Amygdala (tissue), 56 donors: ENCODE measurements at regions not wholly inside any gene's neighbourhood (a gene's known extent, or its start where the extent isn't known, plus 50 kb on each side); places are given as distances from the start of the nearest gene placed in this dataset.
A peak's percentile ranks its signal among the peaks of the same experiment; 100 is the strongest.

Experiments
- DNase-seq, 56 donors: peaks; one replicate each; lab custom pipeline; 2025; lab: John Stamatoyannopoulos, UW

DNA sequence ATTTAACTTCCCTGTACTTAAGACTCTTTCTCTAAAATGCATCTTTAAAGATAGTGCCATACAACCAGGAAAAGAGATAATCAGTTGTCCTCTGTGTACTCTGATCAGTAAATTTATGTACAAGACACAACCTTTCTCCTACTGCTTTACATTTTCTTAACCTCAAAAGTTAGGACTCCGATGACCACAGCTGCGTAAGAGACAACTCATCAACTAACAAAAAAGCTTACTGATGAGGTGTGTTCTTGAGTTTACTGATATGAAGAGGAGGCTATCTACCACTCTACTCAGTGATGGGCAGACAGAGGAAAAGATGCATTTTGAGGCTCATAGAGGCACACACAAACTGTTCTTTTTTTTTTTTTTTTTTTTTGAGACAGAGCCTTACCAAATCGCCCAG lies 71.4 kb upstream of the HIF1A start:
- DNase-seq = no peak

DNA sequence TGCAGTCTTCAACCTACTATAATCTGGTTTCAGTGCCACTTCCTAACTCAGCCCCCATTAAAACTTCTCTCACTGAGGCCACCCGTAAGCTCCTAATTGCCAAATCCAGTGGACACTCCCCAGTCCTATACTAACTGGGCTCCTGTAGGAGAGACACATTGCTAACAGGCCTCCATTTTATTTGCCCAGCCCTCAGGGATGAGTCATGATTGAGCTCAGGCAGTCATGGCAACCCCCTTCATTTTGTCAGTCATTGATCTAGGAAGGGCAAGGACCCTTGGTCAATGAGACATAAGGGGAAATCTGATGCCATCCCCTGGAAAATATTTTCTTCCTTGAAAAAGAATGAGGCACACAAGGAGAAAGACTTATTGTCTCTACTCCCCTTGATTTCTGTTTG lies 70.1 kb upstream of the HIF1A start:
- no peak for DNase-seq

DNA sequence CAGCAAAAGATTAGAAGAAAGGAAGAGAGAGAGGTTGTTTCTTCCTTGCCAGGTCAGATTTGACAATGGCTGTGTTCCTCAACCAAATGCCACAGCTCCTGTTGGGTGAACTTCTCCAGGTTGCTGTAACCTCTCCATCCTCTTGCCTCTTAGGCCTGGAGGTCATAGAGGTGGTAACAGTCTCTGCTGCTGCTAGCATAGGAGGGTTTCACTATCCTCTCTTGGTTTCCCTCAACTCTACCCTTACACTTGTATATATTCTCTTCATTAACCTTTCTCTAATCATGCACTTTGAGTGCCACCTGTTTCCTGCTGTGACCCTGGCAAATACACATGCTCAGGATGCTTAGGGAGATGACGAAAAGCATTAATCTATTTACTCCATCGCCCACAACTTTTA lies 67.7 kb upstream of the HIF1A start:
- no peak for DNase-seq

DNA sequence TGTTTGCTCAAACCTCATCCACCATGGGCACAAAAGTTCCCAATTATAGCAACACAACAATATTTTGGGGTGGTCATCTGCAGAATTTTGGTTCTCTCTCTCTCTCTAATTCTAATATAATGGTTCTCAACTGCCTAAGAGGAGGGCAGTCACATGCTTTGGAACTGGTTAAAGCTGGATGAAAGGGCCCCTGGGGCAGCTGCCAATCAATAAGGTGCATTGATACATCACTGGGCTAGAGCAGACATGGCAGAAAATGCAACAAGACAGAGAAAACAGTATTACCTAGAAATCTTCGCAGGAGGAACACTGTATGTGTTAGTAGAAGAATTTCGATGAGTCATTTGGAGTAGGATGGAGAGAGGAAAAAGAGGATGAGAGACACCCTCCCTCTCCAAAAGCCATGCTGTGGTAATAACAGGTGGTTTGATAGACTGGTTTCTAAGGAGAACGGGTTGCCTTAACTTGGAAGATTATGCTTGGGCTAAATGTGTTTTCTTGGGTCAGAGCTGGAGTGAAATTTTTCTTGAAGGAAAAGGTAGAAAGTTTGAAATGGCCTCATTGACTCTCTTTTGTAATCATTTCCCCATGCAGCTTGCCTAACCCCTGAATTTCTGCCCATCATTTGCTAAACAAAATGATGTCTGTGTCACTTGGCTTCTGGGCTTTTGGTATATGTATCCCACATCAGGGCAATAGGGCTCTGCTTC lies 67.1 kb upstream of the HIF1A start:
- no peak for DNase-seq

DNA sequence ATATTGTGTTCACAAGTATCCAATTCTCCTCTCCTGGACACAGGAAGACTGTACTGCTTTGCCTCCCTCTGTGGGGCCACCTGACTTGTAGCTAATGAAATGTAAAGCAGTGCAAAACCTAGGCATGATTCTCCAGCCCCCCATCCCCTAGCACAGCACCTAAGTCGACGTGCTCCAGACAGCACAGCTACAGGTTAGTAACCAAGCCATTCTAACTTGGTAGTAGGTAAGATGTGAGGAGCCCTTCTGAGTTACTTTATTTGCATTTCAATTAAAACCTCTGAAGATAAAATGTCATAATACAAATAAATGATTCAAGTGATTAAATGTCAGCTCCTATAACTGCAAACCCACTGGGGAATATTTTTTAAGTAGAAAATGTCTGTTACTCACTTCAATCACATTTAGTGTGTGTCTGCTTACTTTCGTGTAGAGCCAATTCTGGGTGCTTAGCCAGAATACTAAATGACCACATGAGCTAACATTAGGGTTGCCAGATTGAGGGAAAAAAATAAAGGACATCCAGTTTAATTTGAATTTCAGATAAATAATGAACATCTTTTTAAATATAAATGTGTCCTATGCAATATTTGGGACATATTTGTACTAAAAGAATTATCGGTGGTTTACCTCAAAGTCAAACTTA lies 64.8 kb upstream of the HIF1A start:
- no peak for DNase-seq

DNA sequence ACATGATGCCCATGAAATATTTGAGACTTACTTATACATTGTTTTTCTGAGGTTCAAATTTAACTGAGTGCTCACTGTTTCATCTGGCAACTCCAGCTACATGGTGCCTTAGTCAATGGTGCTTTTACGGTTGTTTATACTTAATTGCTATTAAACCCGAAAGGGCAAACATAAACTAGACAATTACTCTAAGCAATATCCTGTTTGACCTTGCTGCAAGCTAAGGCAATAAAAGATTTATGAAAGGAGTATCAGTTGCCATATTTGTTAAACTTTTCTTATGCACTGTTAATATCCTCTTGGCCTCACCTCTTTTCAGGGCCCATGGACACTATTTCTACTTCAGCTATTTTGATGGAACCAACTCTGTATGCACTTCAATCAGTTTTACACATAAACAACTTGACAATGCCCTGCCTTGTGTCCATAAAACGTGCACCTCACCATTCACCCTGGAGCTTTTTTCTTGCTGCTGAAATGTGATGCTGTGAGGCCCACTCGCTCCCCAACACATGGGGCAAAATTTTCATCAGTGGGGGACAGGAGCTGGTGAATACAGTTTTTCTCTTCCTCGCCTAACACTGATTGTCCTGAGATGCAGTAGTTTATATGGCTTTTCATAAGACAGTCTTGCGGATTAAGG lies 64.1 kb upstream of the HIF1A start:
- DNase-seq = no peak

DNA sequence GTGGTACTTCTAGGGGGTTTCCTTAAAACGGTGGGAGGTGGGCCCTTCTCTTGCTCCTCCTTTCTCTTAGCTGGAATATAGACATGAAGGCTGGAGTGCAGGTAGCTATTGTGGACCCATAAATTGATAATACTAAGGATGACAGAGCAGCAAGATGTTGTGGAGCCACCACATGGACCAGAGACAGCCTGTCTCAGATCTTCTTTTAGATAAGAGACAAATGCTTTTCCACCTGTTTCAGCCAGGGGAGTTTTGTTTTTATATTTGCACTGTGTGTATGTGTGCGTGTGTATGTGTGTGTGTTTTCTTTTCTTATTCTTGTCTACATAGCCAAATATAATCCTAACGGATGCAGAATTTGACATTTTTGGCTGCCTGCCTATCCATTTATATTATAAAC lies 62.9 kb upstream of the HIF1A start:
- DNase-seq = no peak

DNA sequence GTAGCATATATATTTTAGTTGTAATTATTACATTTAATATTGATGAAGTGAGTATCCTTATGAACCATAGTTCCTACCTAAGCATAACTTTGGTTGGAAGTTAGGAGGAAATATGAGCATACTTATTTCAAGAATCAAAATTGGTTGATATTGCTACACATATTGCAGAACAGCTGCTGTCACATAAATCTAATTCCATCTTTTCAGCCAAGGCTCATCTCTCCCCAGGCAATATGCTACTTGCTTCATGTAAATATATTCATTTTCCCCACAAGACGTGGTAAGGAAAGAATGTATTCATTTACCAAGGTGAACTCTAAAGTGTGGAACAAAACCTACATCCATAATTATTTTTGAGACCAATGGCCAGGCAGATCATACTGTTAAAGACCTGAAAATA lies 62.5 kb upstream of the HIF1A start:
- no peak for DNase-seq

DNA sequence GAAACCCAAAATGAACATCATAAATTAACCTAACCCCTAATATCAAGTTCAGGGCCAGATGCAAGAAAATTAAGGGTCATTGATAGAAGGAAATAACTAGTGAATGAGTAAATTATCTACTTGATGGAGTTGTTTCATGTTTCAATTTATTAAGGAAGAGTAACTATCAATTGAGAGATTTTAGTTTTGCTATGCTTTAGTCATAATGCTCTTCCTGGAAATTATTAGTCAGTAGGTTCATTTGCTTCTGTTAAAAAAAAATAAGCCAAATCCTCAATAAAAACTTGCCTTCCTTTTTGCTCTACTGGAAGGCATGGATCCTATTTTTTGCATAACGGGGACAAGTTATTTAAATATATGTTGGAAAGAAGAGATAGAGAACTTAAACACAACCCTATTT lies 59.0 kb upstream of the HIF1A start:
- no peak for DNase-seq

DNA sequence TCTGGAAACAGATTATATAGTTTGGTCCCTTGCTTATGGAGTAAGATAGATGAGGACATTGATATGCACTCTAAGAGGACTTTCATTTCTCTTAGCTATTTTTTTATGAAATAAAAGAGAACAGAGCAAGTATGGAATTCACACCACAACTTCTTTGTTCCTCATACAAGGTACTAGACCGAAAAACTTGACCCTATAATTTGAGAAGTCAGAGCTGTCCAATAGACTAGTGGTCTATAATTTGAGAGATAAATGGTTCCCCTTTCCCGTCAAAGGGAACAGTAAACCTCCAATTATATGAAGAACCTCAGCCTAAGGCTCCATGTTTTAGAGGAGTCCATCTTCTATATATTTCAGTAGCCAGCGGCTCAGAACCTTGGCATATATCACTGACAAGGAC lies 58.5 kb upstream of the HIF1A start:
- DNase-seq = no peak

DNA sequence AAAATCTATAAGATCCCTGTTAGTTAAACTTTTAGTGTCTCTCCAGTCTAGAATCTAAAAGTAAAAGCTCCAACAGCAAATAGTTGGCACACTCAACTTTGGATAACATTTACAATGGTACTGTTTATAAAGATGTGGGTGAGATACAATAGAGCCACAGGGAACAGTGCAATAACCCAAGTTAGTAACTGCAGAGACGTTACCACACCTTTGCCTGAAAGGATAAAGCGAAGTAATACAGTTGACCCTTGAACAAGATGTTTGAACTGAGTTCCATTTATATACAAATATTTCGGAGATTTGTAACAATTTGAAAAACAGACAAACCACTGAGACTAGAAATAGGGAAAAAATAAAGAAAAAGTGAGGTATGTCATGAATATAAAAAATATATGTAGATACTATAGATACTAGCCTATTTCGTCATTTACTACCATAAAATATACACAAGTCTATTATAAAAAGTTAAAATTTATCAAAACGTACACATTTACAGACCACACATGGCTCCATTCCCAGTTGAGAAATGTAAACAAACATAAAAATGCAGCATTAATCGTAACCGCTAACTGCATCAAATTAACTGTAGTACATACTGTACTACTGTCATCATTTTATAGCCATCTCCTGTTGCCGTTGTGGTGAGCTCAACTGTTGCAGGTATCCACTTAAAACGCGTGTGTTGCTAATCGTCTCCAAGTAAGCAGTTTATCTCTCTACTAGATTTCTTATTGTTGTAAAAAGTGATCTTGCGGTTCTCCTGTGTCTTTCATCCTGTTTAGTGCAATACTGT lies 56.5 kb upstream of the HIF1A start:
- DNase-seq = no peak

DNA sequence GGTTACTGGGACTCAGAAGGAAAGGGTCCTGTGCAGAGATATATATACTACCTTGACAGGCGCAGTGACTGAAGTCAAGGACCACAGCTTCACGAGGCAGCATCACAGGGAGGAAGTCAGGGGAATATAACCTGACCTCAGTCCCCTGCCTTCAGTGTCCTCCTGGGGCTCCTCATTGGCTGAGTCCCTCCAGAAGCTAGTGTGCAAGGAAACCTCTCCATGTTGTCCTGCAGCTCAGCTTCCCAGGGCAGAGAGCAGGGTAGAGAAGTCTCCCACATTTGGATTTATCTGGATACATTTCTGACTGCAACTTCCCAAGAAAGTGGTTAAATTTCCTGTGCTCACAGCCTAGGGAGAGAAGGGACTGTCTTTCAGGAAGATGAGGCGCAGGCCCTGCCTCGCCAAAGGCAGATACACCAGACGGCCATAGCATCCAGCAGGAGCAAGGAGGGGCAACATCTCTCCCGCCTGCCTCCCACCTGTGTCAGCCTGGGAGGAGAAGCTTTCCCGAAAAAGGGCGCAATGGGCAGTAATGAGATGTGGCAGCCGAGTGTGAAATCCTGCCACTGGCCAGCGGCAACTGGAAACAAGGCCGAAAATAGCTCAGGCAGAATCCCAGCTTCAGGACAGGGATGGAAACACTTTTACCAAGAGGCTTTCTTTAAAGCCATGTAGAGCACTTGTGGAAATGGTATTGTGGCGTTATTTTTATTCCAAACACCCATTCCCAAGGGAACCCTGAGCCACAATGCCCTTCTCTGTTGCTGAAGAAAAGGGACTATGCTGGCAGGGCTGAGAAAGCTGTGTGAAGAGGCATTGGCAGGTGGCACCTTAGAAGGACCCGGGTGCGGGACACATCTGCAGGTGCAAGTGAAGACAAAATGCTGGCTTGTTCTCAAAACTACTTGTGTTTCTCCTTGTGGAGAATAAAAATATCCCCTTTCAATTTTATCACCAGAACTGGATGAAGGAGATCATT lies 54.9 kb upstream of the HIF1A start:
- DNase-seq = peak in 12 of 56 donors; percentile 4 to 42 (median 20)

DNA sequence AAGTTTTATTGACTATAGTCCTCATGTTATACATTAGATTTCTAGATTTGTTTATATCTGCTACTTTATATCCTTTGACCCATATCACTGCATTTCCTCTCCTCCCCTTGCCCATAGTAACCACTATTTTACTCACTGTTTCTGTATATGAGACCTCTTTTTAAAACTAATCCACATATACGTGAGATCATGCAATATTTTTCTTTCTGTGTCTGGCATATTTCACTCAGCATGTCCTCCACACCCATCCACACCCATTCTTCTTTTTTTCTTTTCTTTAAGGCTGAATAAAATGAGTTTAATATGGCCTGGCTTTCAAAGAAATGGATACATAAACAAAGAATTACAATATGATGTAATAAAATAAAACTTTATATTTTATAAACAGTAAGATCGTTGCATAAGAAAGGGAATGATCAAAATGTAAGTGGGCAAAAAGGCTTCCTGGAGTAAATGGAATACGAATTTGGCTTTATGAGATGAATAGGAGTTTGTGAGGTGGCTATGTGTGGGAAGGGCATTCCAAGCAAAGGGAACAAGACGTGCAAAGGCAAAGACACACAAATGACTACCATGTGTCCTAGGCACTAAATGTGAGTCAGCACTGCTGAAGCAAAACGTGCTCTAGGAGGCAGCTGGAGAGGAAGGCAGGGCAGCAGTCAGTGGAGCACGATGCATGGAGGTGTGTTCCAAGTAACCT lies 53.2 kb upstream of the HIF1A start:
- no peak for DNase-seq

DNA sequence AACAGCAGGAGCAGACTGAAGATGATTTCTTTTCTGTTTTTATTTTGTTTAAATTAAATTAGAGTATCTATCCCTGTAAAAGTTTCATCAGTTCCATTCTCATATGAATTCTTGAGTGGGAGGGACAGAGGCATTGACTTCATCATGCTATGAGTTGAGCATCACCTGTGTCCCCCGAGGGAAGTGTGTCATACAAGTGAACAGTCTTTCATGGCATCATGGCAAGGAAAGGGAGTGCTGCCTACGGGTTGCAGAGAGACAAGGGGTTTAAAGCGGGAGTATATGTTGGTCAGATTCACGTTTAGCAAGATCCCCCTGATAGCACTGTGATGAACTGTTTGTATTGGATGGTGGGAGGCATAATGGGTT lies 52.7 kb upstream of the HIF1A start:
- DNase-seq = no peak

DNA sequence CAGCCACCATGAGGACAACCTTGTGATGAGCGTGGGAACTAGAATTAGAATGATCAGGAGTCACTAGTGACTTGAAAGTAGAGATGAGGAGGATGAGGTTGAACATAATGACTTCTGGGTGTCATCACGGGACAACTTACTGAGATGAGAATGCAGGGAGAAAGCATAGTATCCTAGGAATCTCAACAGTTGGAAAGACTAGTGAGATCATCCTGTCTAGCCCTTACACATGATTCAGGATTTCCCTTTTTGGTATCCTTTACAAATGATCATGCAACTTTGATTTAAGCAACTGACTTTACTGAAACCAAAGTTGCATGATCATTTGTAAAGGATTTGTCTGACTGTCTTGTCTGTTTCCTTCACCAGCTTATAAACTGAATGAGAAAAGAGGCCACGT lies 51.8 kb upstream of the HIF1A start:
- no peak for DNase-seq

DNA sequence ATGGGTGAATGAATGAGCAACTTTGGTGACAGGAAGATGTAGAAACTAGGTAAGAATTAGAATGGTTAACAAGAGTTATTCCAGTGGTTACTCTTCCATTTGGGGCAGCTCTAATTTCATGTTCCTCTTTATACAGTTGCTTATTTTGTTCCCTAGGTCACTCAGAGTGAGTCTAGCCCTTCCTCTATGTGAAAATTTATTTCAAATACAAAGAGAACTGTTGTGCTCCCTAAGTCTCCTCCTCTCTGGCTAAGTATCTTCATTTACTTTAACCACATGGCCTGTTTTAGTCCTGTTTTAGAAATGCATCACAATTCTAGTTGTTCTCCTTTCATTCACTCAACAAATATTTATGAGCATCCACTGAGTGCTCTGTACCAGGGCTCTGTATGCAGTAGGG lies 51.1 kb upstream of the HIF1A start:
- DNase-seq = no peak

DNA sequence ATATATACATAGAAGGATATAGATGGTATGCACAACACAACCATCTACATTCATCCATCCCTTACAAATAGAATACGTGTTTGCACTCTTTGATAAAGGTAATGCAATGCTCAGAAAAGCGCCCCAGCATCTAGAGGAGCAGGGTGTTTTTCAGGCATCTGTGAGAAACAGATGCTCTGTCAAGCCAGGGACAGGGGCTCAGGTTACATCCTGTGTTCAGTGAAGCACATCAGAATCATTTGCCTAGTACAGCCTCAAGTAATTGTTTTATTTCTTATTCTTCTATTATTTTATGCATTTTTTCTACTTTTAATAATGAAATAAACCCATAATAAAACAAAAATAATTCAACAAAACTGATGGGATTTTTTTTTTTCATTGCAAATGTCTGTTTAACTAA lies 50.5 kb upstream of the HIF1A start:
- DNase-seq = no peak

DNA sequence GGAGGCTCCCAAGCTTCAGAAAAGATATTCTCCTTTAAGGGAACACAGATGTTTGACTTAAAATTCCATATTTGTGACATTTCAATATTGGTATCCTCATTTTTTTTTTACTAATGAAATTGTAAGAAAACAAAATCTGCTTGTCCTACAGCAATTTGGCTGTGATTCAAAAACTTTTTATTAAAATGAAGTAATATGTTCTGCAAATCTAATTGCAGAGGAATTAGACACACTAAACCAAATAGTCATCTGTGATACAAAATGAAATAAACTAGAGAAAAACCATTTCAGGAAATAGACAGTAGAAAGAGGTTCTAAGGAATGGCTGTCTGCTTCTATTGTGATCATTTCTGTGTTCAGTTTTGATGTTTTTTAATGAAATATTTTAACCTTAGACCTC lies 50.1 kb upstream of the HIF1A start:
- DNase-seq = no peak
